GM12878 (cell line): ENCODE measurements at regions not wholly inside any gene's neighbourhood (a gene's known extent, or its start where the extent isn't known, plus 50 kb on each side); places are given as distances from the start of the nearest gene placed in this dataset.

ENCODE experiments used
- ATAC-seq: fragments of 200-7000 bp; cut with Tn5 transposase; 3 replicates; pipeline ENCODE4 v1.9.1; 2020; ENCODE audit warnings: mild to moderate bottlenecking, moderate library complexity
- BruUV-seq: library from RNA; stranded (reverse); fragments of 400-500 nt; replicated peaks from 2 replicates; lab custom pipeline; 2021; lab: Mats Ljungman, UMichigan
- CTCF ChIA-PET: fragments of 300-600 bp; sonication (Branson Sonifier 250); formaldehyde crosslinking; extraction: SDS; loops from one replicate; lab custom pipeline; 2021; ENCODE audit warnings: inconsistent platforms; lab: Yijun Ruan, JAX
- POLR2A ChIA-PET: fragments of 350-600 bp; formaldehyde crosslinking; extraction: SDS; loops from one replicate; lab custom pipeline; 2021; ENCODE audit warnings: inconsistent platforms; lab: Charles Lee
- RAD21 ChIA-PET: fragments of 300-600 bp; sonication (Branson Sonifier 250); formaldehyde crosslinking; loops from one replicate; lab custom pipeline; 2023; ENCODE audit warnings: antibody characterized with exemption; ENCODE audit not compliant: unreplicated experiment; lab: Charles Lee
- SMC1A ChIA-PET: fragments of 300-600 bp; sonication (Branson Sonifier 250); formaldehyde crosslinking; loops from one replicate; lab custom pipeline; 2023; ENCODE audit not compliant: unreplicated experiment, uncharacterized antibody; lab: Charles Lee
- DNase-seq: peaks from one replicate; pipeline ENCODE4 v3.0.0-alpha.2; 2011; ENCODE audit warnings: low read depth, low spot score
- FAIRE-seq: peaks from 3 replicates; lab custom pipeline; 2011; peaks lifted over from hg19 to GRCh38; lab: Jason Lieb, UNC
- H2AFZ ChIP-seq: 2 replicates; pipeline ENCODE4 v1.6.0; 2011; ENCODE audit warnings: low read depth, low read length, control low read depth; ENCODE audit not compliant: control insufficient read depth
- H3K27ac ChIP-seq: 2 replicates; pipeline ENCODE4 v1.5.1; 2011; ENCODE audit warnings: control low read depth; ENCODE audit not compliant: control insufficient read depth, insufficient read depth
- H3K27me3 ChIP-seq, 2 experiments: replicated peaks in 1 of 2; 2 replicates each; pipeline versions ENCODE4 v1.6.0 to v1.6.1; 2011; ENCODE audit warnings: low read length in 1 of 2; ENCODE audit not compliant: control insufficient read depth in 2 of 2, insufficient read depth in 2 of 2
- H3K36me3 ChIP-seq, 2 experiments: 2 replicates each; pipeline ENCODE4 v1.5.1; 2011; ENCODE audit warnings: low read length in 1 of 2; ENCODE audit not compliant: control insufficient read depth in 2 of 2, insufficient read depth in 2 of 2
- H3K4me1 ChIP-seq: 2 replicates; pipeline ENCODE4 v1.6.1; 2011; ENCODE audit warnings: mild to moderate bottlenecking, low read length, moderate library complexity, mixed read lengths; ENCODE audit not compliant: control insufficient read depth, insufficient read depth
- H3K4me2 ChIP-seq: 2 replicates; pipeline ENCODE4 v1.6.0; 2011; ENCODE audit warnings: control low read depth; ENCODE audit not compliant: control insufficient read depth, insufficient read depth
- H3K4me3 ChIP-seq: fragments of 200-600 bp; sonication (generic); 2 replicates; pipeline ENCODE4 v1.5.1; 2016
- H3K79me2 ChIP-seq: 2 replicates; pipeline ENCODE4 v1.6.0; 2011; ENCODE audit warnings: low read length; ENCODE audit not compliant: control insufficient read depth, insufficient read depth
- H3K9ac ChIP-seq: 2 replicates; pipeline ENCODE4 v1.8.0; 2011; ENCODE audit warnings: low read length, control low read depth, mixed read lengths; ENCODE audit not compliant: control insufficient read depth, insufficient read depth
- H3K9me3 ChIP-seq: replicated peaks from 3 replicates; pipeline ENCODE4 v1.5.1; 2011; ENCODE audit warnings: mild to moderate bottlenecking, low read length; ENCODE audit not compliant: control insufficient read depth, insufficient read depth
- H4K20me1 ChIP-seq: 2 replicates; pipeline ENCODE4 v1.6.0; 2011; ENCODE audit not compliant: control insufficient read depth, insufficient read depth
- ASH2L ChIP-seq: fragments of 300-600, 200-600 bp; sonication (generic); IDR thresholded peaks from 2 replicates; pipeline ENCODE4 v1.6.1; 2017; ENCODE audit warnings: low read depth, mild to moderate bottlenecking, borderline replicate concordance
- BACH1 ChIP-seq: fragments of 450-650 bp; IDR thresholded peaks from 2 replicates; pipeline ENCODE4 v1.6.1; 2017; ENCODE audit warnings: mild to moderate bottlenecking, borderline replicate concordance
- CUX1 ChIP-seq: IDR thresholded peaks from 2 replicates; pipeline ENCODE4 v1.6.1; 2012; ENCODE audit warnings: improper control_type of control experiment, low read depth, low read length; ENCODE audit not compliant: insufficient replicate concordance
- IRF4 ChIP-seq: IDR thresholded peaks from 2 replicates; pipeline ENCODE4 v1.6.1; 2011; ENCODE audit warnings: low read depth, low read length
- NFYA ChIP-seq: IDR thresholded peaks from 2 replicates; pipeline ENCODE4 v1.6.1; 2011; ENCODE audit warnings: low read depth, mild to moderate bottlenecking, low read length, improper control_type of control experiment, borderline replicate concordance
- RBBP5 ChIP-seq: fragments of 200-600 bp; sonication (generic); conservative IDR thresholded peaks from 2 replicates; pipeline ENCODE4 v1.6.1; 2016
- SP1 ChIP-seq: IDR thresholded peaks from one replicate; pipeline ENCODE4 v1.6.1; 2011; ENCODE audit warnings: low read depth, low read length
- SPI1 ChIP-seq: IDR thresholded peaks from 2 replicates; pipeline ENCODE4 v1.6.1; 2011; ENCODE audit warnings: low read depth, mild to moderate bottlenecking, low read length, moderate library complexity, borderline replicate concordance; ENCODE audit not compliant: insufficient read depth
- ZBED1 ChIP-seq: IDR thresholded peaks from 2 replicates; pipeline ENCODE4 v1.6.1; 2016; ENCODE audit warnings: borderline replicate concordance
- WGBS: methylation state at CpG from one replicate; pipeline ENCODE4 v1.1.6; 2016; ENCODE audit warnings: low lambda C conversion rate; ENCODE audit not compliant: insufficient replicate concordance, insufficient coverage; ENCODE audit errors: missing lambda C conversion rate; 5-methylcytosine and 5-hydroxymethylcytosine counted together
- in situ Hi-C: fragments of 300-500 bp; cut with MboI; formaldehyde crosslinking; loops from 9 replicates; pipeline ENCODE4 v1.14.3; 2018; ENCODE audit warnings: mixed read lengths
- intact Hi-C: fragments of 100-400 bp; cut with micrococcal nuclease; formaldehyde crosslinking; loops from one replicate; pipeline ENCODE4 v1.14.2; 2022; ENCODE audit not compliant: unreplicated experiment
- TF ChIP-seq, protein P1 (sequence below): IDR thresholded peaks from 2 replicates; pipeline ENCODE4 v1.6.1; 2011; ENCODE audit warnings: borderline replicate concordance, low read depth, mild to moderate bottlenecking, moderate library complexity, low read length; ENCODE audit not compliant: insufficient read depth, poor library complexity, severe bottlenecking
- TF ChIP-seq, protein P2 (sequence below): IDR thresholded peaks from 2 replicates; pipeline ENCODE4 v1.6.1; 2012; ENCODE audit warnings: mild to moderate bottlenecking, low read depth, low read length
- TF ChIP-seq, protein P3 (sequence below): IDR thresholded peaks from 2 replicates; pipeline ENCODE4 v1.6.1; 2012; ENCODE audit warnings: low read depth, low read length, improper control_type of control experiment
- TF ChIP-seq, protein P4 (sequence below): IDR thresholded peaks from 2 replicates; pipeline ENCODE4 v1.6.1; 2011; ENCODE audit warnings: low read depth, mild to moderate bottlenecking, low read length, moderate library complexity, borderline replicate concordance; ENCODE audit errors: extremely low read depth

DNA sequence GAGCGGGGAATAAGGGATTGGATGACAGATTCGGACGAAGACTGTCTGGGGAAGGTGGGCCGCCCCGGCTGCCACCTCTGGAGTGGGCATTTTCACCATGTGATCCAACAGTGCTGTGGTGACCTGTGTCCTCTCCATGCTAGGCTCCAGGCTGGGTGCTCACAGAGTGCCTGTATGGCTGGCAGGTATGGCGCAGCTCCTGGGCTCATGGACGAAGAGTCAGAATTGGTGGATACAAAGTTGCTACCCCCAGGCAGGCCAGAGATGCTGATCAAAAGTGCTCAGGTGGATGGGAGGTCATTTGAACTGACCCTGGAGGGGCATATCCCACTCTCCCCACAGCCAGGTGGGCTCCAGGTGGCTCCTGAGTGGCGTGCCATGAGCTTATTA is 111.3 kb upstream of the UQCRFS1 start:
- H2AFZ ChIP-seq, result no peak overlapping the region
- H3K27me3 ChIP-seq, result no peaks in the 10 kb centered on the region
- H3K27ac ChIP-seq, result no peak overlapping the region
- no peak for FAIRE-seq
- no peak for DNase-seq
- no TSS peak for BruUV-seq
- H3K4me2 ChIP-seq, result no peak overlapping the region
- ChIA-PET CTCF (no interaction called here), RAD21 (no interaction called here), SMC1A (interaction anchor here (1.1 kb wide), 1 partner anchor 10 kb away, joined by 3 read pairs; no protein-coding TSS in a partner anchor), POLR2A (no interaction called here)
- H4K20me1 ChIP-seq, result no peaks in the 10 kb centered on the region
- in situ Hi-C loops (no loop called here), intact Hi-C loops (no loop called here)
- H3K36me3 ChIP-seq, result no peaks in the 10 kb centered on the region
- H3K79me2 ChIP-seq, result no peaks in the 10 kb centered on the region
- 68% methylated on average over 7 of the region's 8 CpGs for WGBS
- no peaks in the 10 kb centered on the region; the same call in 2 of the 3 replicates for H3K9me3 ChIP-seq
- no peak overlapping the region for H3K4me3 ChIP-seq
- TF ChIP-seq NFYA, result no peak
- no peak for TF ChIP-seq IRF4
- TF ChIP-seq, protein P1, sequence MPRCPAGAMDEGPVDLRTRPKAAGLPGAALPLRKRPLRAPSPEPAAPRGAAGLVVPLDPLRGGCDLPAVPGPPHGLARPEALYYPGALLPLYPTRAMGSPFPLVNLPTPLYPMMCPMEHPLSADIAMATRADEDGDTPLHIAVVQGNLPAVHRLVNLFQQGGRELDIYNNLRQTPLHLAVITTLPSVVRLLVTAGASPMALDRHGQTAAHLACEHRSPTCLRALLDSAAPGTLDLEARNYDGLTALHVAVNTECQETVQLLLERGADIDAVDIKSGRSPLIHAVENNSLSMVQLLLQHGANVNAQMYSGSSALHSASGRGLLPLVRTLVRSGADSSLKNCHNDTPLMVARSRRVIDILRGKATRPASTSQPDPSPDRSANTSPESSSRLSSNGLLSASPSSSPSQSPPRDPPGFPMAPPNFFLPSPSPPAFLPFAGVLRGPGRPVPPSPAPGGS, result no peak
- TF ChIP-seq, protein P2, sequence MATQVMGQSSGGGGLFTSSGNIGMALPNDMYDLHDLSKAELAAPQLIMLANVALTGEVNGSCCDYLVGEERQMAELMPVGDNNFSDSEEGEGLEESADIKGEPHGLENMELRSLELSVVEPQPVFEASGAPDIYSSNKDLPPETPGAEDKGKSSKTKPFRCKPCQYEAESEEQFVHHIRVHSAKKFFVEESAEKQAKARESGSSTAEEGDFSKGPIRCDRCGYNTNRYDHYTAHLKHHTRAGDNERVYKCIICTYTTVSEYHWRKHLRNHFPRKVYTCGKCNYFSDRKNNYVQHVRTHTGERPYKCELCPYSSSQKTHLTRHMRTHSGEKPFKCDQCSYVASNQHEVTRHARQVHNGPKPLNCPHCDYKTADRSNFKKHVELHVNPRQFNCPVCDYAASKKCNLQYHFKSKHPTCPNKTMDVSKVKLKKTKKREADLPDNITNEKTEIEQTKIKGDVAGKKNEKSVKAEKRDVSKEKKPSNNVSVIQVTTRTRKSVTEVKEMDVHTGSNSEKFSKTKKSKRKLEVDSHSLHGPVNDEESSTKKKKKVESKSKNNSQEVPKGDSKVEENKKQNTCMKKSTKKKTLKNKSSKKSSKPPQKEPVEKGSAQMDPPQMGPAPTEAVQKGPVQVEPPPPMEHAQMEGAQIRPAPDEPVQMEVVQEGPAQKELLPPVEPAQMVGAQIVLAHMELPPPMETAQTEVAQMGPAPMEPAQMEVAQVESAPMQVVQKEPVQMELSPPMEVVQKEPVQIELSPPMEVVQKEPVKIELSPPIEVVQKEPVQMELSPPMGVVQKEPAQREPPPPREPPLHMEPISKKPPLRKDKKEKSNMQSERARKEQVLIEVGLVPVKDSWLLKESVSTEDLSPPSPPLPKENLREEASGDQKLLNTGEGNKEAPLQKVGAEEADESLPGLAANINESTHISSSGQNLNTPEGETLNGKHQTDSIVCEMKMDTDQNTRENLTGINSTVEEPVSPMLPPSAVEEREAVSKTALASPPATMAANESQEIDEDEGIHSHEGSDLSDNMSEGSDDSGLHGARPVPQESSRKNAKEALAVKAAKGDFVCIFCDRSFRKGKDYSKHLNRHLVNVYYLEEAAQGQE, result no peak
- TF ChIP-seq BACH1, result no peak
- TF ChIP-seq, protein P3, sequence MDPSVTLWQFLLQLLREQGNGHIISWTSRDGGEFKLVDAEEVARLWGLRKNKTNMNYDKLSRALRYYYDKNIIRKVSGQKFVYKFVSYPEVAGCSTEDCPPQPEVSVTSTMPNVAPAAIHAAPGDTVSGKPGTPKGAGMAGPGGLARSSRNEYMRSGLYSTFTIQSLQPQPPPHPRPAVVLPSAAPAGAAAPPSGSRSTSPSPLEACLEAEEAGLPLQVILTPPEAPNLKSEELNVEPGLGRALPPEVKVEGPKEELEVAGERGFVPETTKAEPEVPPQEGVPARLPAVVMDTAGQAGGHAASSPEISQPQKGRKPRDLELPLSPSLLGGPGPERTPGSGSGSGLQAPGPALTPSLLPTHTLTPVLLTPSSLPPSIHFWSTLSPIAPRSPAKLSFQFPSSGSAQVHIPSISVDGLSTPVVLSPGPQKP, result no peak
- no peak for TF ChIP-seq ASH2L
- no peak for TF ChIP-seq ZBED1
- no peak for TF ChIP-seq SP1
- TF ChIP-seq, protein P4, sequence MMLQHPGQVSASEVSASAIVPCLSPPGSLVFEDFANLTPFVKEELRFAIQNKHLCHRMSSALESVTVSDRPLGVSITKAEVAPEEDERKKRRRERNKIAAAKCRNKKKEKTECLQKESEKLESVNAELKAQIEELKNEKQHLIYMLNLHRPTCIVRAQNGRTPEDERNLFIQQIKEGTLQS, result no peak
- TF ChIP-seq SPI1, result no peak
- TF ChIP-seq CUX1, result no peak
- TF ChIP-seq RBBP5, result no peak
- H3K9ac ChIP-seq, result no peak overlapping the region
- no peaks in the 10 kb centered on the region for H3K4me1 ChIP-seq
- no peak for ATAC-seq
